Renal cortical epithelial cell (primary cell): ENCODE measurements at regions not wholly inside any gene's neighbourhood (a gene's known extent, or its start where the extent isn't known, plus 50 kb on each side); places are given as distances from the start of the nearest gene placed in this dataset.
A peak's percentile ranks its signal among the peaks of the same experiment; 100 is the strongest.
"Not testable (repeated sequence)": the region's sequence is repeated elsewhere in the genome, so short reads cannot be mapped to it uniquely, and the experiment has no call there.

Source experiments
- DNase-seq: peaks from one replicate; pipeline ENCODE4 v3.0.0-alpha.2; 2011; ENCODE audit warnings: low read depth

GRCh38 chr3:80334534-80334933, 566.7 kb upstream of the ROBO1 start:
- no peak for DNase-seq

GRCh38 chr3:80331494-80332170, 563.8 kb upstream of the ROBO1 start:
- no peak for DNase-seq

- not testable (repeated sequence) for DNase-seq
These were observed 546.7 kb upstream of the ROBO1 start for GRCh38 chr3:80314541-80314940.

- DNase-seq = no peak
These were observed 540.8 kb upstream of the ROBO1 start for GRCh38 chr3:80308637-80309036.

- DNase-seq = no peak
These were observed 540.0 kb upstream of the ROBO1 start for GRCh38 chr3:80307844-80308243.

GRCh38 chr3:80297720-80298119, 529.9 kb upstream of the ROBO1 start:
- DNase-seq = no peak

- DNase-seq = peak; percentile 30
These were observed 517.6 kb upstream of the ROBO1 start for GRCh38 chr3:80285388-80285787.

- no peak for DNase-seq
These were observed 516.0 kb upstream of the ROBO1 start for GRCh38 chr3:80283783-80284182.

- no peak for DNase-seq
These were observed 510.3 kb upstream of the ROBO1 start for GRCh38 chr3:80278056-80278455.

- DNase-seq = no peak
These were observed 507.3 kb upstream of the ROBO1 start for GRCh38 chr3:80275120-80275519.

- DNase-seq = no peak
These were observed 495.5 kb upstream of the ROBO1 start for GRCh38 chr3:80263260-80263659.

GRCh38 chr3:80261082-80261481, 493.3 kb upstream of the ROBO1 start:
- DNase-seq = no peak

- DNase-seq = no peak
These were observed 491.9 kb upstream of the ROBO1 start for GRCh38 chr3:80259736-80260135.

- DNase-seq = no peak
These were observed 484.3 kb upstream of the ROBO1 start for GRCh38 chr3:80252113-80252512.

- no peak for DNase-seq
These were observed 480.0 kb upstream of the ROBO1 start for GRCh38 chr3:80247766-80248165.

- DNase-seq = peak; percentile 73
These were observed 476.6 kb upstream of the ROBO1 start for GRCh38 chr3:80244390-80244789.

- no peak for DNase-seq
These were observed 474.0 kb upstream of the ROBO1 start for GRCh38 chr3:80241791-80242190.

GRCh38 chr3:80239301-80239700, 471.5 kb upstream of the ROBO1 start:
- no peak for DNase-seq

- no peak for DNase-seq
These were observed 470.8 kb upstream of the ROBO1 start for GRCh38 chr3:80238606-80239005.

GRCh38 chr3:80238152-80238551, 470.4 kb upstream of the ROBO1 start:
- no peak for DNase-seq

GRCh38 chr3:80234706-80235105, 466.9 kb upstream of the ROBO1 start:
- peak; percentile 25 for DNase-seq

- DNase-seq = peak; percentile 17
These were observed 465.8 kb upstream of the ROBO1 start for GRCh38 chr3:80233576-80233975.

GRCh38 chr3:80232760-80233159, 465.0 kb upstream of the ROBO1 start:
- peak; percentile 93 for DNase-seq

GRCh38 chr3:80230962-80231361, 463.2 kb upstream of the ROBO1 start:
- DNase-seq = no peak
